H9 (cell line): ENCODE measurements at regions not wholly inside any gene's neighbourhood (a gene's known extent, or its start where the extent isn't known, plus 50 kb on each side); places are given as distances from the start of the nearest gene placed in this dataset.
A peak's percentile ranks its signal among the peaks of the same experiment; 100 is the strongest.

ENCODE experiments used
- DNase-seq: peaks from one replicate; pipeline ENCODE4 v3.0.0-alpha.2; 2017
- H2AFZ ChIP-seq: one replicate; pipeline ENCODE4 v1.6.1; 2013; ENCODE audit warnings: mild to moderate bottlenecking, low read length, control low read depth, moderate library complexity
- H2AK5ac ChIP-seq: 2 replicates; pipeline ENCODE4 v1.6.1; 2013; ENCODE audit warnings: low read length, control low read depth, mixed read lengths; ENCODE audit not compliant: insufficient read length
- H2BK120ac ChIP-seq: one replicate; pipeline ENCODE4 v1.6.1; 2013; ENCODE audit warnings: low read depth, mild to moderate bottlenecking, low read length, control low read depth, inconsistent platforms; ENCODE audit not compliant: poor library complexity, severe bottlenecking
- H2BK12ac ChIP-seq: 2 replicates; pipeline ENCODE4 v1.6.1; 2013; ENCODE audit warnings: low read length, control low read depth, mixed read lengths, low read depth; ENCODE audit not compliant: insufficient read length
- H2BK15ac ChIP-seq: 2 replicates; pipeline ENCODE4 v1.6.1; 2013; ENCODE audit warnings: low read depth, low read length, control low read depth
- H2BK20ac ChIP-seq: one replicate; pipeline ENCODE4 v1.6.1; 2013; ENCODE audit warnings: low read depth, mild to moderate bottlenecking, low read length, control low read depth, inconsistent platforms; ENCODE audit not compliant: poor library complexity, severe bottlenecking
- H2BK5ac ChIP-seq: 2 replicates; pipeline ENCODE4 v1.6.1; 2013; ENCODE audit warnings: low read length, control low read depth, mixed read lengths; ENCODE audit not compliant: insufficient read length
- H3K14ac ChIP-seq: 2 replicates; pipeline ENCODE4 v1.6.1; 2013; ENCODE audit warnings: low read length, control low read depth; ENCODE audit not compliant: insufficient read depth
- H3K18ac ChIP-seq: 2 replicates; pipeline ENCODE4 v1.6.1; 2013; ENCODE audit warnings: low read depth, mild to moderate bottlenecking, mixed read lengths, low read length, control low read depth; ENCODE audit not compliant: insufficient read length
- H3K23ac ChIP-seq: 2 replicates; pipeline ENCODE4 v1.6.1; 2013; ENCODE audit warnings: low read length, control low read depth, mixed read lengths, low read depth; ENCODE audit not compliant: insufficient read length
- H3K23me2 ChIP-seq: 2 replicates; pipeline ENCODE4 v1.6.1; 2013; ENCODE audit warnings: low read depth, mild to moderate bottlenecking, mixed read lengths, low read length, control low read depth; ENCODE audit not compliant: insufficient read length, poor library complexity, severe bottlenecking
- H3K27ac ChIP-seq: 2 replicates; pipeline ENCODE4 v1.5.1; 2013; ENCODE audit warnings: low read length, control low read depth, mixed read lengths, low read depth; ENCODE audit not compliant: insufficient read length
- H3K27me3 ChIP-seq: 2 replicates; pipeline ENCODE4 v1.6.1; 2013; ENCODE audit warnings: low read length, control low read depth, inconsistent platforms; ENCODE audit not compliant: insufficient read depth
- H3K4ac ChIP-seq: 2 replicates; pipeline ENCODE4 v1.6.1; 2013; ENCODE audit warnings: low read depth, mild to moderate bottlenecking, control low read depth, inconsistent platforms, low read length, moderate library complexity
- H3K4me1 ChIP-seq: 2 replicates; pipeline ENCODE4 v1.6.1; 2013; ENCODE audit warnings: low read length, control low read depth, inconsistent platforms; ENCODE audit not compliant: insufficient read depth
- H3K4me2 ChIP-seq: 2 replicates; pipeline ENCODE4 v1.6.1; 2013; ENCODE audit warnings: low read length, control low read depth, mixed read lengths; ENCODE audit not compliant: insufficient read length, insufficient read depth
- H3K56ac ChIP-seq: 2 replicates; pipeline ENCODE4 v1.6.1; 2013; ENCODE audit warnings: low read depth, mild to moderate bottlenecking, mixed read lengths, low read length, control low read depth; ENCODE audit not compliant: insufficient read length
- H3K79me1 ChIP-seq: 2 replicates; pipeline ENCODE4 v1.6.1; 2013; ENCODE audit warnings: low read depth, mild to moderate bottlenecking, moderate library complexity, low read length, control low read depth, inconsistent platforms; ENCODE audit not compliant: insufficient read depth, poor library complexity, severe bottlenecking
- H3K79me2 ChIP-seq: 2 replicates; pipeline ENCODE4 v1.6.1; 2013; ENCODE audit warnings: low read length, control low read depth, inconsistent platforms; ENCODE audit not compliant: insufficient read depth
- H3K9ac ChIP-seq: 2 replicates; pipeline ENCODE4 v1.6.1; 2013; ENCODE audit warnings: low read length, control low read depth, mixed read lengths; ENCODE audit not compliant: insufficient read length; ENCODE audit errors: extremely low read depth
- H3K9me3 ChIP-seq: one replicate; pipeline ENCODE4 v1.6.1; 2013; ENCODE audit warnings: low read depth, low read length, inconsistent platforms; ENCODE audit not compliant: control insufficient read depth
- H3T11ph ChIP-seq: one replicate; pipeline ENCODE4 v1.6.1; 2013; ENCODE audit warnings: mild to moderate bottlenecking, low read length, control low read depth, inconsistent platforms
- H4K20me1 ChIP-seq: one replicate; pipeline ENCODE4 v1.6.1; 2013; ENCODE audit not compliant: control insufficient read depth, insufficient read length, insufficient read depth
- H4K5ac ChIP-seq: 2 replicates; pipeline ENCODE4 v1.6.1; 2013; ENCODE audit warnings: low read depth, mild to moderate bottlenecking, mixed read lengths, low read length, control low read depth; ENCODE audit not compliant: insufficient read length
- H4K8ac ChIP-seq: replicated peaks from 2 replicates; pipeline ENCODE4 v1.6.1; 2013; ENCODE audit warnings: low read length, control low read depth, mixed read lengths, low read depth; ENCODE audit not compliant: insufficient read length
- H4K91ac ChIP-seq: 2 replicates; pipeline ENCODE4 v1.6.1; 2013; ENCODE audit warnings: low read depth, mild to moderate bottlenecking, moderate library complexity, mixed read lengths, low read length, control low read depth; ENCODE audit not compliant: insufficient read length
- H3K27ac Mint-ChIP-seq, 3 experiments: 2 replicates in 2 of 3; 3 replicates in 1 of 3; pipeline ENCODE4 v1.8.0; 2020 to 2021; ENCODE audit warnings: mixed read lengths in 3 of 3, mild to moderate bottlenecking in 1 of 3, moderate library complexity in 1 of 3
- H3K27me3 Mint-ChIP-seq: 2 replicates; pipeline ENCODE4 v1.8.0; 2021; ENCODE audit warnings: low read depth, mild to moderate bottlenecking, moderate library complexity, mixed read lengths
- H3K36me3 Mint-ChIP-seq, 3 experiments: 2 replicates in 2 of 3; 3 replicates in 1 of 3; pipeline ENCODE4 v1.8.0; 2020 to 2021; ENCODE audit warnings: low read depth in 3 of 3, mixed read lengths in 3 of 3; ENCODE audit not compliant: insufficient read depth in 1 of 3
- H3K4me1 Mint-ChIP-seq, 2 experiments: 2 replicates each; pipeline ENCODE4 v1.8.0; 2020; ENCODE audit warnings: mixed read lengths in 2 of 2
- H3K4me3 Mint-ChIP-seq, 2 experiments: 2 replicates in 1 of 2; 3 replicates in 1 of 2; pipeline ENCODE4 v1.8.0; 2020 to 2021; ENCODE audit warnings: mild to moderate bottlenecking in 2 of 2, mixed read lengths in 2 of 2, moderate library complexity in 1 of 2
- H3K9me3 Mint-ChIP-seq, 2 experiments: 2 replicates in 1 of 2; 3 replicates in 1 of 2; pipeline ENCODE4 v1.8.0; 2020; ENCODE audit warnings: mild to moderate bottlenecking in 2 of 2, mixed read lengths in 2 of 2, moderate library complexity in 1 of 2
- CTCF ChIP-seq: fragments of 200-600 bp; sonication (generic); conservative IDR thresholded peaks from 3 replicates; pipeline ENCODE4 v1.8.0; 2021; ENCODE audit warnings: antibody characterized with exemption, mild to moderate bottlenecking
- WGBS: extraction: QIAGEN DNeasy Blood & Tissue Kit; methylation state at CpG from one replicate; pipeline ENCODE4 v1.1.7; 2013; ENCODE audit warnings: missing lambda C conversion rate, low lambda C conversion rate, mixed read lengths; ENCODE audit not compliant: insufficient read length; ENCODE audit errors: extremely low coverage; 5-methylcytosine and 5-hydroxymethylcytosine counted together

GRCh38 chr1:81559662-81560350 lies 240.9 kb upstream of the ADGRL2 start:
- Mint-ChIP-seq H3K4me1 (peaks cover 12 to 19% of the 10 kb centered on the region in 2 experiments), H3K27ac (no peak overlapping the region), H3K36me3 (no peaks in the 10 kb centered on the region), H3K4me3 (no peak overlapping the region), H3K9me3 (no peaks in the 10 kb centered on the region; a peak in 1 of 5 replicates), H3K27me3 (no peaks in the 10 kb centered on the region)
- Histone ChIP-seq H3K4me2 (no peak overlapping the region), H2BK20ac (no peak overlapping the region), H3K14ac (no peak overlapping the region), H2AFZ (no peak overlapping the region), H4K20me1 (no peaks in the 10 kb centered on the region), H4K91ac (no peak overlapping the region), H2AK5ac (no peak overlapping the region), H3K27ac (no peak overlapping the region), H3K9me3 (no peaks in the 10 kb centered on the region), H3K23me2 (no peaks in the 10 kb centered on the region), H3T11ph (no peak overlapping the region), H2BK12ac (no peak overlapping the region), H3K79me1 (no peaks in the 10 kb centered on the region), H3K4ac (no peak overlapping the region), H4K5ac (no peak overlapping the region), H2BK15ac (no peak overlapping the region), H2BK120ac (no peak overlapping the region), H3K79me2 (no peaks in the 10 kb centered on the region), H3K56ac (no peak overlapping the region), H3K27me3 (0 out of 2 replicates have a peak, but pooled peaks cover 2% of the 10 kb centered on the region), H3K4me1 (no peaks in the 10 kb centered on the region; the same call in 1 of the 2 replicates), H3K9ac (no peak overlapping the region), H2BK5ac (no peak overlapping the region), H3K18ac (no peak overlapping the region), H3K23ac (no peak overlapping the region), H4K8ac (no peak overlapping the region)
- DNase-seq, result no peak
- TF ChIP-seq CTCF, result peak; percentile 40; the same call in 2 of the 3 replicates
- WGBS, result no CpG with 5 or more reads among the region's 1 CpG
